PC-9 (cell line): ENCODE measurements at regions not wholly inside any gene's neighbourhood (a gene's known extent, or its start where the extent isn't known, plus 50 kb on each side); places are given as distances from the start of the nearest gene placed in this dataset.

ENCODE experiments used
- CTCF ChIP-seq: fragments of 200-600 bp; sonication (generic); conservative IDR thresholded peaks from 2 replicates; pipeline ENCODE4 v1.6.1; 2017; ENCODE audit warnings: mixed run types, antibody characterized with exemption, mild to moderate bottlenecking, moderate library complexity
- EZH2 ChIP-seq: fragments of 200-600 bp; sonication (generic); IDR thresholded peaks from 2 replicates; pipeline ENCODE4 v1.8.0; 2017; ENCODE audit warnings: antibody characterized with exemption, low read depth

- TF ChIP-seq CTCF (no peak), EZH2 (no peak)
These were observed 156.2 kb upstream of the RGS18 start for GRCh38 chr1:192002063-192002462.
